22Rv1 (cell line): ENCODE measurements at regions not wholly inside any gene's neighbourhood (a gene's known extent, or its start where the extent isn't known, plus 50 kb on each side); places are given as distances from the start of the nearest gene placed in this dataset.

ENCODE experiments used
- H3K27ac ChIP-seq: fragments of 450-650 bp; 2 replicates; pipeline ENCODE4 v1.5.1; 2017
- ZFX ChIP-seq: fragments of 450-650 bp; IDR thresholded peaks from 2 replicates; pipeline ENCODE4 v1.6.1; 2017; ENCODE audit warnings: antibody characterized with exemption, borderline replicate concordance
- TF ChIP-seq, protein P1 (sequence below): fragments of 450-650 bp; IDR thresholded peaks from 2 replicates; pipeline ENCODE4 v1.5.1; 2017; ENCODE audit warnings: mild to moderate bottlenecking

GRCh38 chr9:4422495-4422894 lies 67.8 kb upstream of the SLC1A1 start:
- no peak for TF ChIP-seq ZFX
- TF ChIP-seq, protein P1, sequence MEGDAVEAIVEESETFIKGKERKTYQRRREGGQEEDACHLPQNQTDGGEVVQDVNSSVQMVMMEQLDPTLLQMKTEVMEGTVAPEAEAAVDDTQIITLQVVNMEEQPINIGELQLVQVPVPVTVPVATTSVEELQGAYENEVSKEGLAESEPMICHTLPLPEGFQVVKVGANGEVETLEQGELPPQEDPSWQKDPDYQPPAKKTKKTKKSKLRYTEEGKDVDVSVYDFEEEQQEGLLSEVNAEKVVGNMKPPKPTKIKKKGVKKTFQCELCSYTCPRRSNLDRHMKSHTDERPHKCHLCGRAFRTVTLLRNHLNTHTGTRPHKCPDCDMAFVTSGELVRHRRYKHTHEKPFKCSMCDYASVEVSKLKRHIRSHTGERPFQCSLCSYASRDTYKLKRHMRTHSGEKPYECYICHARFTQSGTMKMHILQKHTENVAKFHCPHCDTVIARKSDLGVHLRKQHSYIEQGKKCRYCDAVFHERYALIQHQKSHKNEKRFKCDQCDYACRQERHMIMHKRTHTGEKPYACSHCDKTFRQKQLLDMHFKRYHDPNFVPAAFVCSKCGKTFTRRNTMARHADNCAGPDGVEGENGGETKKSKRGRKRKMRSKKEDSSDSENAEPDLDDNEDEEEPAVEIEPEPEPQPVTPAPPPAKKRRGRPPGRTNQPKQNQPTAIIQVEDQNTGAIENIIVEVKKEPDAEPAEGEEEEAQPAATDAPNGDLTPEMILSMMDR, result no peak
- no peak overlapping the region for H3K27ac ChIP-seq

DNA sequence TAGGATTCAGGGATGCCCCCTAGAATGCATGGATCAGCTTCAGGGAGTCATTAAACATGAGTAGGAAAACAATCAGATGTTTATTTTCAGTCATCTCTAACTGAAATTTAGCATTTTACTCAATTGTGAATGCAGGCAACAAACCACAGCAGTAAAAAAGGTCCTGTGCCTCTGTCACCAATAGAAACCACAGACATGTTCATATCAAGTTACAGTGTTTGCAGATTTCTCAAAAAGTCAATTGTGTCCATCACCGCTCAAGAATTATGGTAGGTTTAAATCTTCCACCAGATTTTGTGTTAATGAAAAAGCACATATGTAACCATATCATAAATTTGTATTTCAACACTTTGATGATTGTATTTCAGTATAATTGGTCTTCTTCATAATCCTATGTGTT lies 68.4 kb upstream of the SLC1A1 start:
- no peak overlapping the region for H3K27ac ChIP-seq
- TF ChIP-seq, protein P1, result no peak
- no peak for TF ChIP-seq ZFX

DNA sequence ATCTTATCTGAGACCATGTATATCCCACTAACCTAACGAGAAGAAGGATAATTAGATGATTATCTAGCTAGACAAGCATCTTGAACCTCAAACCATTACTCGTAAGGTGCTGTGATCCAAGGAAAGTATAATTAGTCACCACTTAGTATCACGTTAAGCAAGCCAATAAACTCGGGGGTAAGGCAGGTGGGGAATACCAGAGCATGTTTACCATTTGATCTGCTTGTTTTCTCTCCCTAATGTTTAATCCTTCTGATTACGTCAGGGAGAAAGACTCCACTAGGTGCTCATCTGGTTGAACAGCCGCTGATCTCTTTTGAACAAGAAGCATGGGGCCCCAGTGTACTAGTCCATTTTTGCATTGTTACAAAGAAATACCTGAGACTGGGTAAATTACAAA lies 69.9 kb upstream of the SLC1A1 start:
- no peak for TF ChIP-seq ZFX
- TF ChIP-seq, protein P1, result no peak
- H3K27ac ChIP-seq, result no peak overlapping the region

GRCh38 chr9:4417578-4418325 lies 72.5 kb upstream of the SLC1A1 start:
- TF ChIP-seq, protein P1, result no peak
- TF ChIP-seq ZFX, result no peak

GRCh38 chr9:4416467-4416866 lies 73.8 kb upstream of the SLC1A1 start:
- TF ChIP-seq ZFX, result no peak
- TF ChIP-seq, protein P1, result no peak
- no peak overlapping the region for H3K27ac ChIP-seq

More at GRCh38 chr9:4417578-4418325, 72.5 kb upstream of the SLC1A1 start:
- no peak overlapping the region for H3K27ac ChIP-seq

- no peak overlapping the region for H3K27ac ChIP-seq
- TF ChIP-seq, protein P1, result no peak
- no peak for TF ChIP-seq ZFX
Measured at GRCh38 chr9:4415281-4415680, 75.0 kb upstream of the SLC1A1 start.

DNA sequence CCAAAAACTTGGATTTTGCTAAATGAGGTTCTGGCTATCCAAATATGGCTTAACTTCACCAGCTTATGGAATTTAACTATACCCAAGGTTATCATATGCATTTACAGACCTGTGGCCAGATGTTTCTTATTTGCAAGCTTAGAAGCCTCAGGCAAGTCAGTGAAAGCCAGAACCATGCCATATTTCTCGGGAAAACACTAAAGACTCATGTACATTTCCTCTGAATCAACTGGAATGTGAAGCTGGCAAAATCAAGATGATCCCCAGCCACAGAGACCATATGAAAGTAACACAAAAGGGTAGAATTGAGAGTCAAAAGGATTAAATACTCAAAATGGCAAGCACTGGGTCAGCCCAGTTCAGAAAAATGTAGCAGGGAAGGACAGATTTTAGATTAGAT lies 76.4 kb upstream of the SLC1A1 start:
- H3K27ac ChIP-seq, result no peak overlapping the region
- TF ChIP-seq, protein P1, result no peak
- TF ChIP-seq ZFX, result no peak
